Calu3 (cell line): ENCODE measurements at regions not wholly inside any gene's neighbourhood (a gene's known extent, or its start where the extent isn't known, plus 50 kb on each side); places are given as distances from the start of the nearest gene placed in this dataset.
"Not testable (repeated sequence)": the region's sequence is repeated elsewhere in the genome, so short reads cannot be mapped to it uniquely, and the experiment has no call there.

Experiments used
- BruUV-seq: library from RNA; stranded (reverse); fragments of 400-500 nt; replicated peaks from 2 replicates; lab custom pipeline; 2021; lab: Mats Ljungman, UMichigan
- CTCF ChIA-PET: fragments of 300-600 bp; sonication (Branson Sonifier 250); formaldehyde crosslinking; loops from one replicate; lab custom pipeline; 2022; ENCODE audit warnings: antibody characterized with exemption; lab: Charles Lee
- DNase-seq: peaks from one replicate; pipeline ENCODE4 v3.0.0; 2022
- H3K27ac Mint-ChIP-seq: one replicate; pipeline ENCODE4 v1.8.0; 2022; ENCODE audit warnings: mixed read lengths; ENCODE audit not compliant: unreplicated experiment
- H3K27me3 Mint-ChIP-seq: one replicate; pipeline ENCODE4 v1.8.0; 2022; ENCODE audit warnings: mixed read lengths; ENCODE audit not compliant: unreplicated experiment
- H3K36me3 Mint-ChIP-seq: one replicate; pipeline ENCODE4 v1.8.0; 2022; ENCODE audit warnings: mild to moderate bottlenecking, moderate library complexity, mixed read lengths; ENCODE audit not compliant: insufficient read depth, unreplicated experiment
- H3K4me1 Mint-ChIP-seq: one replicate; pipeline ENCODE4 v1.8.0; 2022; ENCODE audit warnings: mild to moderate bottlenecking, low read depth, mixed read lengths; ENCODE audit not compliant: unreplicated experiment
- H3K4me3 Mint-ChIP-seq: one replicate; pipeline ENCODE4 v1.8.0; 2022; ENCODE audit warnings: mild to moderate bottlenecking, low read depth, moderate library complexity, mixed read lengths; ENCODE audit not compliant: unreplicated experiment
- H3K9me3 Mint-ChIP-seq: one replicate; pipeline ENCODE4 v1.8.0; 2022; ENCODE audit warnings: low read depth, mixed read lengths; ENCODE audit not compliant: unreplicated experiment
- CTCF ChIP-seq: fragments of 200-600 bp; IDR thresholded peaks from one replicate; pipeline ENCODE4 v1.8.0; 2022; ENCODE audit warnings: antibody characterized with exemption; ENCODE audit not compliant: unreplicated experiment
- intact Hi-C: fragments of 100-400 bp; cut with micrococcal nuclease; formaldehyde crosslinking; loops from one replicate; pipeline ENCODE4 v1.10.0; 2022; ENCODE audit not compliant: unreplicated experiment

- no TSS peak for BruUV-seq
- no peak for TF ChIP-seq CTCF
- Mint-ChIP-seq H3K36me3 (no peaks in the 10 kb centered on the region), H3K27ac (no peak overlapping the region), H3K27me3 (no peaks in the 10 kb centered on the region), H3K9me3 (peaks cover 18% of the 10 kb centered on the region), H3K4me3 (no peak overlapping the region), H3K4me1 (peaks cover 15% of the 10 kb centered on the region)
- no peak for DNase-seq
- CTCF ChIA-PET = no interaction called here
- intact Hi-C loops = no loop called here
These were observed 312.0 kb upstream of the RPS23 start for GRCh38 chr5:82590112-82590511.

- DNase-seq = no peak
- Mint-ChIP-seq H3K4me1 (peaks cover 10% of the 10 kb centered on the region), H3K36me3 (no peaks in the 10 kb centered on the region), H3K27ac (no peak overlapping the region), H3K4me3 (no peak overlapping the region), H3K27me3 (no peaks in the 10 kb centered on the region), H3K9me3 (peaks cover 22% of the 10 kb centered on the region)
- CTCF ChIA-PET = interaction anchor here (0.7 kb wide), 2 partner anchors 841 to 1178 kb away, joined by 7 to 8 read pairs; no protein-coding TSS in a partner anchor
- TF ChIP-seq CTCF = no peak
- intact Hi-C loops = no loop called here
- BruUV-seq = no TSS peak
These were observed 308.6 kb upstream of the RPS23 start for GRCh38 chr5:82586661-82587310.

- intact Hi-C loops = no loop called here
- Mint-ChIP-seq H3K9me3 (peaks cover 17% of the 10 kb centered on the region), H3K27me3 (no peaks in the 10 kb centered on the region), H3K4me1 (peaks cover 10% of the 10 kb centered on the region), H3K36me3 (no peaks in the 10 kb centered on the region), H3K27ac (no peak overlapping the region), H3K4me3 (no peak overlapping the region)
- DNase-seq = no peak
- TF ChIP-seq CTCF = no peak
- BruUV-seq = no TSS peak
- CTCF ChIA-PET = interaction anchor here (0.7 kb wide), 2 partner anchors 842 to 1177 kb away, joined by 7 to 8 read pairs; no protein-coding TSS in a partner anchor
These were observed 308.0 kb upstream of the RPS23 start for GRCh38 chr5:82586181-82586580.

GRCh38 chr5:82584631-82585030 lies 306.5 kb upstream of the RPS23 start:
- no TSS peak for BruUV-seq
- intact Hi-C loops = no loop called here
- CTCF ChIA-PET = interaction anchor here (1.0 kb wide), 1 partner anchor 18 kb away, joined by 4 read pairs; no protein-coding TSS in a partner anchor
- H3K36me3 Mint-ChIP-seq = no peaks in the 10 kb centered on the region
- peaks cover 9% of the 10 kb centered on the region for H3K9me3 Mint-ChIP-seq
- TF ChIP-seq CTCF = no peak
- no peak overlapping the region for H3K4me3 Mint-ChIP-seq
- no peaks in the 10 kb centered on the region for H3K27me3 Mint-ChIP-seq
- H3K4me1 Mint-ChIP-seq = peaks cover 10% of the 10 kb centered on the region
- no peak for DNase-seq
- H3K27ac Mint-ChIP-seq = no peak overlapping the region

- H3K36me3 Mint-ChIP-seq, H3K4me3 Mint-ChIP-seq, BruUV-seq, DNase-seq, CTCF ChIA-PET, H3K9me3 Mint-ChIP-seq, intact Hi-C loops, H3K27ac Mint-ChIP-seq, H3K27me3 Mint-ChIP-seq: not testable (repeated sequence)
- peaks cover 10% of the 10 kb centered on the region for H3K4me1 Mint-ChIP-seq
These were observed 305.2 kb upstream of the RPS23 start for GRCh38 chr5:82583331-82583730.
